Psoas muscle (tissue), 7 donors: ENCODE measurements at regions not wholly inside any gene's neighbourhood (a gene's known extent, or its start where the extent isn't known, plus 50 kb on each side); places are given as distances from the start of the nearest gene placed in this dataset.

ENCODE experiments used
- ATAC-seq, 4 donors: fragments of 200-7000 bp; cut with Tn5 transposase; one replicate each; pipeline ENCODE4 v1.9.1; 2020; ENCODE audit warnings: moderate library complexity in 3 of 4, mild to moderate bottlenecking in 2 of 4
- DNase-seq, 2 donors: peaks; one replicate each; pipeline ENCODE4 v3.0.0-alpha.2; 2020
- H3K27ac ChIP-seq: fragments of 200-600 bp; one replicate; pipeline ENCODE4 v1.8.0; 2022
- H3K27me3 ChIP-seq, 3 donors: fragments of 200-600 bp in 1 of 3; one replicate each; pipeline versions ENCODE4 v1.6.1 to v1.8.0; 2013 to 2022; ENCODE audit warnings: low read length in 2 of 3, mild to moderate bottlenecking in 2 of 3, moderate library complexity in 1 of 3; ENCODE audit not compliant: insufficient read depth in 3 of 3
- H3K36me3 ChIP-seq, 2 donors: fragments of 200-600 bp in 1 of 2; one replicate each; pipeline versions ENCODE4 v1.6.1 to v1.8.0; 2013 to 2022; ENCODE audit warnings: low read depth in 1 of 2, mild to moderate bottlenecking in 1 of 2, moderate library complexity in 1 of 2; ENCODE audit not compliant: insufficient read depth in 1 of 2
- H3K4me1 ChIP-seq: fragments of 200-600 bp; one replicate; pipeline ENCODE4 v1.8.0; 2022
- H3K4me3 ChIP-seq: fragments of 200-600 bp; one replicate; pipeline ENCODE4 v1.8.0; 2022; ENCODE audit warnings: mild to moderate bottlenecking
- H3K9me3 ChIP-seq: fragments of 200-600 bp; one replicate; pipeline ENCODE4 v1.8.0; 2022
- CTCF ChIP-seq: fragments of 200-600 bp; IDR thresholded peaks from one replicate; pipeline ENCODE4 v1.8.0; 2022; ENCODE audit warnings: antibody characterized with exemption
- WGBS, 3 donors: extraction: QIAGEN DNeasy Blood & Tissue Kit; methylation state at CpG; one replicate each; pipeline versions ENCODE4 v1.1.6 to v1.1.7; 2013; 5-methylcytosine and 5-hydroxymethylcytosine counted together
- intact Hi-C, 2 donors: fragments of 100-400 bp; cut with DNase I; formaldehyde crosslinking; loops; one replicate each; pipeline versions ENCODE4 v1.11.0 to v1.14.2; 2022
- donor health status: healthy with polysubstance abuse.
- donor health status: DM: no; HTN: no; CAD: no; lungs with moderate emphysema.
- donor health status: Bipolar disorder and iron deficiency.
- donor health status: healthy.
- donor health status: DM: yes; HTN: yes; CAD: no.
- donor health status: DM: no; HTN: no; CAD: no.
- donor health status: DM: yes; HTN: yes; CAD: no.

GRCh38 chr13:103403148-103403740, 337.0 kb upstream of the SLC10A2 start:
- Histone ChIP-seq H3K4me1 (no peaks in the 10 kb centered on the region), H3K27ac (no peak overlapping the region), H3K9me3 (no peaks in the 10 kb centered on the region), H3K36me3 (no peaks in the 10 kb centered on the region), H3K27me3 (no peaks in the 10 kb centered on the region), H3K4me3 (no peak overlapping the region)
- ATAC-seq (no peak), DNase-seq (no peak)
- TF ChIP-seq CTCF = no peak
- 82 to 87% (median 85%) methylated on average over 4 of the region's 4 CpGs for WGBS, 3 donors
- intact Hi-C loops = no loop called here

GRCh38 chr13:103395139-103395538, 328.9 kb upstream of the SLC10A2 start:
- TF ChIP-seq CTCF = no peak
- DNase-seq (no peak), ATAC-seq (no peak)
- no peaks in the 10 kb centered on the region for H3K27me3 ChIP-seq
- H3K4me3 ChIP-seq = no peak overlapping the region
- no peaks in the 10 kb centered on the region for H3K36me3 ChIP-seq
- intact Hi-C loops = loop anchor here in 1 of 2 donors (10.0 kb wide), 1 partner anchor 60 kb away; no protein-coding TSS in a partner anchor
- H3K4me1 ChIP-seq = no peaks in the 10 kb centered on the region
- H3K9me3 ChIP-seq = no peaks in the 10 kb centered on the region
- WGBS, 3 donors = 69 to 84% (median 72%) methylated on average over 2 of the region's 2 CpGs
- H3K27ac ChIP-seq = no peak overlapping the region

DNA sequence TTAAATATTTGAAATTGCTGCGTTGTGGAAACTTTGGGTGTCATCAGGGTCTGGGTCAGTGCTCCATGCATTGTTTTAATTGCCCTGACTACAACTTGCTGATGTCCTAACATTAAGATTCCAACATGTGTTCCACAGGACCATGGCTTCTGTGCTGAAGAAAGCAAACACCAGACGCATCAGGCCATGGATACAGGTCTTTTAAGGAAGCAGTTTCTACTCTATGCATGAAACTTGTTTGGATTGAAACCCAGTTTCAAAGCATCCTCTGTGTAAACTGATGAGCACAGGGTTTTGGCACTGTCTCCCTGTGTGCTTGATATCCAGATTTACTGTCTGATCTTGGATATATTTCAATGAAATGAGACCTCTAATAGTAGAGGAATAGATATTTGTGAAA, 328.4 kb upstream of the SLC10A2 start:
- Histone ChIP-seq H3K27me3 (no peaks in the 10 kb centered on the region), H3K4me3 (no peak overlapping the region), H3K4me1 (no peaks in the 10 kb centered on the region), H3K36me3 (no peaks in the 10 kb centered on the region), H3K27ac (no peak overlapping the region), H3K9me3 (no peaks in the 10 kb centered on the region)
- ATAC-seq (no peak), DNase-seq (no peak)
- intact Hi-C loops = loop anchor here in 1 of 2 donors (10.0 kb wide), 1 partner anchor 60 kb away; no protein-coding TSS in a partner anchor
- 63 to 82% (median 74%) methylated on average over 2 of the region's 2 CpGs for WGBS, 3 donors
- no peak for TF ChIP-seq CTCF

DNA sequence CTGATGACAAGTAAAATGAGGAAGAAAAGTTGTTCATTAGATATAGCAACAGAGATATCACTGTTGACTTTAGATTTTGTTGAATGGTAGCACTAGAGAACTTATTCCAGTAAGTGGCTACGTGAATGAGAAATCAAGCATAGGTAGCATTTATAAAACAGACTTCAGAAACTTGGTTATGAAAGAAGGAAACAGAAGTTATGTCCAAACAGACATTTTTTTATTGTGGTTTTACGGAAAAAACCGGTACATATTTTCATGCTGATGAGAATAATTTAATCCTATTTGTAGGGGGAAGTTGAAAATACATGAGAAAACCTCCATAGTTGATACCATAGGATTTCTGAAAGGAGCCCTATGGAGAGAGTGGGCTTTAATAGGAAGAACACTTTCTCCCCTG, 325.7 kb upstream of the SLC10A2 start:
- Histone ChIP-seq H3K4me1 (no peaks in the 10 kb centered on the region), H3K27ac (no peak overlapping the region), H3K36me3 (no peaks in the 10 kb centered on the region), H3K9me3 (no peaks in the 10 kb centered on the region), H3K4me3 (no peak overlapping the region), H3K27me3 (no peaks in the 10 kb centered on the region)
- no peak for TF ChIP-seq CTCF
- intact Hi-C loops = loop anchor here in 1 of 2 donors (10.0 kb wide), 1 partner anchor 57 kb away; no protein-coding TSS in a partner anchor
- DNase-seq (no peak), ATAC-seq (no peak)
- WGBS, 3 donors = 68 to 71% (median 70%) methylated on average over 3 of the region's 3 CpGs

DNA sequence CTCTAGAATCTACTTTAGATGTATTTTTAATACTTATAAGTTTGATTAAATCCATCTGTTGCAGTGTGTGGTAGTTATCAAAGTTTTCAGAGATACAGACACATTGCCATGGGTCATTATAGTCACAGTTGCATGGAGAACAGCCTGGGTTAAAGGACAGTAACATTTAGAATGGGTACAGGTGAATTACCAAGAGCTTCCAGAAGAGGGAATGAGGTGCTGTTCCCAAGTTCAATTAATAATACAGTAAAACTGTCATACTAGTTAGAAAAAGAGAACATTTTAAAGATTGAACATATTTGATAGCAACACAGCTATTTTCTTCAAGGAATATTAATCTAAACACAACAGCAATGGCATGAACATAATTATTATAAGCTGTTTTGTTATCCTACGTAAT, 322.6 kb upstream of the SLC10A2 start:
- no peak overlapping the region for H3K4me3 ChIP-seq
- WGBS, 3 donors = 72 to 88% (median 84%) methylated on average over 1 of the region's 1 CpG
- no peak overlapping the region for H3K27ac ChIP-seq
- DNase-seq = no peak
- no peak for ATAC-seq
- H3K4me1 ChIP-seq = no peaks in the 10 kb centered on the region
- H3K27me3 ChIP-seq = no peaks in the 10 kb centered on the region
- no peaks in the 10 kb centered on the region for H3K9me3 ChIP-seq
- intact Hi-C loops = no loop called here
- no peak for TF ChIP-seq CTCF
- no peaks in the 10 kb centered on the region for H3K36me3 ChIP-seq
